Glutamatergic neuron (in vitro differentiated cells): ENCODE measurements at regions not wholly inside any gene's neighbourhood (a gene's known extent, or its start where the extent isn't known, plus 50 kb on each side); places are given as distances from the start of the nearest gene placed in this dataset.

Source experiments
- DNase-seq: peaks from one replicate; pipeline ENCODE4 v3.0.0; 2022
- H3K27ac Mint-ChIP-seq: one replicate; pipeline ENCODE4 v1.8.0; 2020; ENCODE audit warnings: mild to moderate bottlenecking, mixed read lengths, inconsistent platforms; ENCODE audit not compliant: unreplicated experiment
- H3K27me3 Mint-ChIP-seq: one replicate; pipeline ENCODE4 v1.8.0; 2020; ENCODE audit warnings: mild to moderate bottlenecking, moderate library complexity, mixed read lengths, inconsistent platforms; ENCODE audit not compliant: unreplicated experiment
- H3K36me3 Mint-ChIP-seq: one replicate; pipeline ENCODE4 v1.8.0; 2020; ENCODE audit warnings: mild to moderate bottlenecking, mixed read lengths, inconsistent platforms; ENCODE audit not compliant: unreplicated experiment
- H3K4me1 Mint-ChIP-seq: one replicate; pipeline ENCODE4 v1.8.0; 2020; ENCODE audit warnings: mild to moderate bottlenecking, low read depth, mixed read lengths, inconsistent platforms; ENCODE audit not compliant: unreplicated experiment
- H3K4me3 Mint-ChIP-seq: one replicate; pipeline ENCODE4 v1.8.0; 2020; ENCODE audit warnings: mild to moderate bottlenecking, mixed read lengths, inconsistent platforms; ENCODE audit not compliant: unreplicated experiment
- H3K9me3 Mint-ChIP-seq: one replicate; pipeline ENCODE4 v1.8.0; 2020; ENCODE audit warnings: mild to moderate bottlenecking, moderate library complexity, mixed read lengths, inconsistent platforms; ENCODE audit not compliant: unreplicated experiment
- TF ChIP-seq, protein P1 (sequence below): fragments of 200-600 bp; sonication (generic); IDR thresholded peaks from one replicate; pipeline ENCODE4 v1.5.0; 2021; ENCODE audit not compliant: partially characterized antibody, unreplicated experiment

DNA sequence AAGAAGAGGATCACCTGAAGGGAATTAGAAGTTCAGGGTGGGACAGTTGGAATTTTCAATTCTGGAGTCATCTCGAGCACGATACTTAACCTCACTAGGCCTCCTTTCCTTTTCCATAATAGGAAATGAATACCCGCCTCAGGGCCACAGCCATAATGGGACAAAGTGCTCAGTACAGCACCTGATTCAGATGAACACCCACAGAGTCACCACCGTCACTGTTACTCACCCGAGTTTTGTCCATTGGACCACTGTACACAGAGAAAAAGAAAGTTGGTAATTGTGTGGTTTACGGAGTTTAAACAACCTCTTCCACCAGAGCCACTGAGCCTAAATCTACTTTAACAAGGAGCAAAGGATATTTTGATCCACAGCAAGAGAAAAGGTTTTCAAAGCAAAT lies 122.0 kb upstream of the NDUFV2 start:
- TF ChIP-seq, protein P1, sequence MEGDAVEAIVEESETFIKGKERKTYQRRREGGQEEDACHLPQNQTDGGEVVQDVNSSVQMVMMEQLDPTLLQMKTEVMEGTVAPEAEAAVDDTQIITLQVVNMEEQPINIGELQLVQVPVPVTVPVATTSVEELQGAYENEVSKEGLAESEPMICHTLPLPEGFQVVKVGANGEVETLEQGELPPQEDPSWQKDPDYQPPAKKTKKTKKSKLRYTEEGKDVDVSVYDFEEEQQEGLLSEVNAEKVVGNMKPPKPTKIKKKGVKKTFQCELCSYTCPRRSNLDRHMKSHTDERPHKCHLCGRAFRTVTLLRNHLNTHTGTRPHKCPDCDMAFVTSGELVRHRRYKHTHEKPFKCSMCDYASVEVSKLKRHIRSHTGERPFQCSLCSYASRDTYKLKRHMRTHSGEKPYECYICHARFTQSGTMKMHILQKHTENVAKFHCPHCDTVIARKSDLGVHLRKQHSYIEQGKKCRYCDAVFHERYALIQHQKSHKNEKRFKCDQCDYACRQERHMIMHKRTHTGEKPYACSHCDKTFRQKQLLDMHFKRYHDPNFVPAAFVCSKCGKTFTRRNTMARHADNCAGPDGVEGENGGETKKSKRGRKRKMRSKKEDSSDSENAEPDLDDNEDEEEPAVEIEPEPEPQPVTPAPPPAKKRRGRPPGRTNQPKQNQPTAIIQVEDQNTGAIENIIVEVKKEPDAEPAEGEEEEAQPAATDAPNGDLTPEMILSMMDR: no peak
- Mint-ChIP-seq H3K4me1 (peaks cover 25% of the 10 kb centered on the region), H3K27ac (no peak overlapping the region), H3K27me3 (no peaks in the 10 kb centered on the region), H3K36me3 (no peaks in the 10 kb centered on the region), H3K4me3 (no peak overlapping the region), H3K9me3 (peaks cover 4% of the 10 kb centered on the region)
- no peak for DNase-seq

DNA sequence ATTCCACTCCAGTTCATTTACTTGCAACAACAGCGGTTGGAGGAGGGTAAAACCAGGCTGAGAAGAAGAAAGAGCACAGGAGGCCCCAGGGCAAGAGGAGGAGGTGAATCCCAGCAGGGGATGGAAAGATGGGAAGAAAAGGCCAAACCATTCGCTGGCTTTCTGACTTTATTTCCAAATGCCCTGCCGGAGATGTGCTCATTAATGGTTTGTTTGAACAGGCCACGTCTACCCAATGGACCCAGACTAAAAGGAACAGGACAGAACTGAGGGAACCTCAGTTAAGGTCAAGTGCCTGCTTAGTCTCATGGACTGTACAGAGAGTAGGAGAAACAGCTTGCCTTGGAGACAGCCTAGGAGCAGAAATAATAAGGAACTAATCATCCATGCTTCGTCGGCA lies 121.6 kb upstream of the NDUFV2 start:
- peak overlapping the region; percentile 48 for H3K27ac Mint-ChIP-seq
- no peak overlapping the region for H3K4me3 Mint-ChIP-seq
- no peaks in the 10 kb centered on the region for H3K36me3 Mint-ChIP-seq
- peaks cover 6% of the 10 kb centered on the region for H3K9me3 Mint-ChIP-seq
- H3K4me1 Mint-ChIP-seq: peaks cover 25% of the 10 kb centered on the region
- H3K27me3 Mint-ChIP-seq: no peaks in the 10 kb centered on the region
- DNase-seq: no peak
- TF ChIP-seq, protein P1: no peak

DNA sequence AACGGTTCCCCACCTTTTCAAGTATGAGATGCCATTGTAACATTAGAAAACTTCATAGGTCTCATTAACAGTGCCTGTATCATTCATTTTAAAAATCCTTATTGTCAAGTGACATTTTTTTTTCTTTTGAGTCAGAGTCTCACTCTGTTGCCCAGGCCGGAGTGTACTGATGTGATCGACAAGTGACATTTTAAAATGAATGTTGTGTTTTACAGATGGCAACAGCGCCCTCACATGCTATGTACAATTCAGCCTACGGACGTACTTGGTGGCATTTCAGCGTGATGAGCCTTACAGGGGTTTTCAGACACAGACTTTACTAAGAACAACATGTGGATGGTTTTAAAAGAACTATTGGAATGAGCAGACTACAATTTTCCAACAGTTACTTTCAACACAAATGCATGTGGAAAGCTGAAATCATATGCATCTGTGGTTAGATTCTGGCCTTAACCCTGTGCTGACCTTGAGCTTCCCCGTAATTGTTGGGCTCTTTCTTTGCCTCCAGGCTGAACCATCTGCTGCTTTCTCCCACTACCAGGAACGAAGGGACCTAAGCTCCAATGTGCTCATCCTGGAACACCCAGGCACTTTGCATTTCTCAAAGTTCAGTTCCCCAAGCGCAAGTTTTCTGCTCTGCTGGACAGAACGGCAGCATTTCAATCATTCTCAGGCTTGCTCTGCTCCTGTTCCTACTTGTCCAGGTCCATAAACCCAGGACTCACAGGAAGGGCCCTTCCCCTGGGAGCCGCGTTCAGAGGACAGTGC lies 119.9 kb upstream of the NDUFV2 start:
- H3K4me3 Mint-ChIP-seq: peak overlapping the region; percentile 20
- H3K27ac Mint-ChIP-seq: peak overlapping the region; percentile 34
- peak; percentile 42 for DNase-seq
- TF ChIP-seq, protein P1: peak; percentile 38
- peaks cover 28% of the 10 kb centered on the region for H3K4me1 Mint-ChIP-seq
- no peaks in the 10 kb centered on the region for H3K36me3 Mint-ChIP-seq
- H3K9me3 Mint-ChIP-seq: peaks cover 6% of the 10 kb centered on the region
- no peaks in the 10 kb centered on the region for H3K27me3 Mint-ChIP-seq

DNA sequence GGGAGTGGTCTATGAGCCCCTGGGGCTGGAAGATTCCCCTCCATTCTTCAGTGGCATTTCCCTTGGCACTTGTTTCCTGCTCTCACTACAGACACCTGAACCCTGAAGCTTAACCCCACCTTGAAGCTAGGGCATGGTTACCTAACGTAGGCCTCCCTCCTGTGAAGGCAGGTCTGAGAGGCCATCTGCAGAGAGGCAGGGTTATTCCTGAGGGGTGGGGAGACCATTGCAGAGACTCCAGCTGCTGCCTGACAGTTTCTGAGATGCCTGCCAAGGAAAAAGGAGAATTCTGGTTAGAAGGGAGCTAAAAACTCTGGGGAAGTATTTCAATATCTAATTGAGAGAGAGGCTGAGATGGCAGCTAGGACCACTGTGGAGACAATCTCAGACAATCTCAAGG lies 119.3 kb upstream of the NDUFV2 start:
- TF ChIP-seq, protein P1: no peak
- Mint-ChIP-seq H3K27me3 (no peaks in the 10 kb centered on the region), H3K9me3 (peaks cover 6% of the 10 kb centered on the region), H3K27ac (no peak overlapping the region), H3K4me1 (peaks cover 28% of the 10 kb centered on the region), H3K36me3 (no peaks in the 10 kb centered on the region), H3K4me3 (no peak overlapping the region)
- no peak for DNase-seq

DNA sequence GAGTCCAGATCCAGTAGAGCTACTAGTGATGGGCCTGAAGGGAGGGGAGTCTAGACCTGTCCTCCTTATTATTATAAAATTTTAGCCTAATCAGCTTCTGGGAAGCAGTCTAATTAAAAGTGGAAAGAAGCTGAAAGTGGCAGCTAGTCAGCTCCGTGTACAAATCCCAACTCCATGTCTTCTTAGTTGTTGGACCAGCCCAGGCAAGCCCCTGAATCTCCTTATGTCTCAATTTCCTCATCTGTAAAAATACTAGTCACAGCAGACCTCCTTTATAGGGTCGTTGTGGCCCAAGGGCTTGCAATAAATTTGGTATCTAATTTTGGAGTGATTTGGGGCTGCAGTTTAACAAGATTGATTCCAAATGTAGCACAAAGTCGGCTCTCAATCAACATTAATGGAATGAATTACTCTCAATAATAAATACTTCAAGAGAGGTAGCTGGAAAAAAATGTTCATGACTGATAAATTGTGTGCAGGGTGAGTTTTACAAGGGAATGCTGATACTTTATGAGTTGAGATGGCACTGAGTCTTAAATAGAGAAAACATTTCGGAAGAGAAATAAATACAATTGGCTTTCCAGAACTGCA lies 118.3 kb upstream of the NDUFV2 start:
- no peak overlapping the region for H3K4me3 Mint-ChIP-seq

More for the DNA sequence above, 118.3 kb upstream of the NDUFV2 start:
- no peak overlapping the region for H3K27ac Mint-ChIP-seq
- H3K4me1 Mint-ChIP-seq: peaks cover 29% of the 10 kb centered on the region
- TF ChIP-seq, protein P1: no peak
- no peaks in the 10 kb centered on the region for H3K36me3 Mint-ChIP-seq
- H3K9me3 Mint-ChIP-seq: peaks cover 6% of the 10 kb centered on the region
- no peaks in the 10 kb centered on the region for H3K27me3 Mint-ChIP-seq
- no peak for DNase-seq
